MM.1S (cell line): ENCODE measurements at regions not wholly inside any gene's neighbourhood (a gene's known extent, or its start where the extent isn't known, plus 50 kb on each side); places are given as distances from the start of the nearest gene placed in this dataset.

Experiments used
- EZH2 ChIP-seq: fragments of 300-600 bp; sonication (generic); optimal IDR thresholded peaks from 2 replicates; pipeline ENCODE3; 2017; ENCODE audit warnings: low read depth, mild to moderate bottlenecking, antibody characterized with exemption, low read length, mixed read lengths
- TF ChIP-seq, protein P1 (sequence below): fragments of 300-600 bp; sonication (generic); IDR thresholded peaks from 2 replicates; pipeline ENCODE4 v1.5.1; 2016; ENCODE audit warnings: antibody characterized with exemption, low read length, mixed read lengths

DNA sequence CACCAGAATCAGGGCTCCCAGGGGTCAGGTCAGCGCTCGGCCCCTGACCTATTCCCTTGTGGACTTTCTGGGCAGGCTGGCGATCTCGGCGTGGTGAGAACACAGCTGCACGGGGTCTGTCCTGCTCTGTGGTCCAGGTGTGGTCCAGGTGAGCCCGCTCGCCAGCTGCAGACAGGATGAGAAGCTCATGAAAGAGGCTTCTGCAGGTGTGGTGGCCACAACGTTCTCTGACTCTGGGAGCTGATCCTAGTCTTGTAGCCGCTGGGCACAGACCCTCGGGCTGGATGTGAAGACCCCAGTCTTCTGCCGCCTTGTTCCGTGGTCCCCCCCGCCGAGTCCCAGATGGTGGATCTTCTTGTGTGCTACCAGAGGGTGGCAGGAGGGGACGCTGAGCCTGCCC, 129.7 kb downstream of the RTP5 start:
- TF ChIP-seq, protein P1, sequence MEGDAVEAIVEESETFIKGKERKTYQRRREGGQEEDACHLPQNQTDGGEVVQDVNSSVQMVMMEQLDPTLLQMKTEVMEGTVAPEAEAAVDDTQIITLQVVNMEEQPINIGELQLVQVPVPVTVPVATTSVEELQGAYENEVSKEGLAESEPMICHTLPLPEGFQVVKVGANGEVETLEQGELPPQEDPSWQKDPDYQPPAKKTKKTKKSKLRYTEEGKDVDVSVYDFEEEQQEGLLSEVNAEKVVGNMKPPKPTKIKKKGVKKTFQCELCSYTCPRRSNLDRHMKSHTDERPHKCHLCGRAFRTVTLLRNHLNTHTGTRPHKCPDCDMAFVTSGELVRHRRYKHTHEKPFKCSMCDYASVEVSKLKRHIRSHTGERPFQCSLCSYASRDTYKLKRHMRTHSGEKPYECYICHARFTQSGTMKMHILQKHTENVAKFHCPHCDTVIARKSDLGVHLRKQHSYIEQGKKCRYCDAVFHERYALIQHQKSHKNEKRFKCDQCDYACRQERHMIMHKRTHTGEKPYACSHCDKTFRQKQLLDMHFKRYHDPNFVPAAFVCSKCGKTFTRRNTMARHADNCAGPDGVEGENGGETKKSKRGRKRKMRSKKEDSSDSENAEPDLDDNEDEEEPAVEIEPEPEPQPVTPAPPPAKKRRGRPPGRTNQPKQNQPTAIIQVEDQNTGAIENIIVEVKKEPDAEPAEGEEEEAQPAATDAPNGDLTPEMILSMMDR: no peak
- TF ChIP-seq EZH2: no peak
